Type B pancreatic cell (in vitro differentiated cells): ENCODE measurements at regions not wholly inside any gene's neighbourhood (a gene's known extent, or its start where the extent isn't known, plus 50 kb on each side); places are given as distances from the start of the nearest gene placed in this dataset.

ENCODE experiments used
- DNase-seq: peaks from one replicate; pipeline ENCODE4 v3.0.0; 2021; ENCODE audit warnings: mixed read lengths; ENCODE audit not compliant: unreplicated experiment; ENCODE audit errors: extremely low spot score
- H3K27ac Mint-ChIP-seq: 2 replicates; pipeline ENCODE4 v1.8.0; 2021; ENCODE audit warnings: mild to moderate bottlenecking, mixed read lengths
- H3K27me3 Mint-ChIP-seq: 2 replicates; pipeline ENCODE4 v1.8.0; 2021; ENCODE audit warnings: mixed read lengths
- H3K36me3 Mint-ChIP-seq: 2 replicates; pipeline ENCODE4 v1.8.0; 2021; ENCODE audit warnings: mixed read lengths
- H3K4me1 Mint-ChIP-seq: one replicate; pipeline ENCODE4 v1.8.0; 2021; ENCODE audit warnings: mixed read lengths; ENCODE audit not compliant: unreplicated experiment
- H3K4me3 Mint-ChIP-seq: 2 replicates; pipeline ENCODE4 v1.8.0; 2021; ENCODE audit warnings: mild to moderate bottlenecking, mixed read lengths
- H3K9me3 Mint-ChIP-seq: 2 replicates; pipeline ENCODE4 v1.8.0; 2021; ENCODE audit warnings: mixed read lengths
- TF ChIP-seq, protein P1 (sequence below): fragments of 200-600 bp; sonication (generic); conservative IDR thresholded peaks from 2 replicates; pipeline ENCODE4 v1.5.0; 2021; ENCODE audit warnings: antibody characterized with exemption, mild to moderate bottlenecking

DNA sequence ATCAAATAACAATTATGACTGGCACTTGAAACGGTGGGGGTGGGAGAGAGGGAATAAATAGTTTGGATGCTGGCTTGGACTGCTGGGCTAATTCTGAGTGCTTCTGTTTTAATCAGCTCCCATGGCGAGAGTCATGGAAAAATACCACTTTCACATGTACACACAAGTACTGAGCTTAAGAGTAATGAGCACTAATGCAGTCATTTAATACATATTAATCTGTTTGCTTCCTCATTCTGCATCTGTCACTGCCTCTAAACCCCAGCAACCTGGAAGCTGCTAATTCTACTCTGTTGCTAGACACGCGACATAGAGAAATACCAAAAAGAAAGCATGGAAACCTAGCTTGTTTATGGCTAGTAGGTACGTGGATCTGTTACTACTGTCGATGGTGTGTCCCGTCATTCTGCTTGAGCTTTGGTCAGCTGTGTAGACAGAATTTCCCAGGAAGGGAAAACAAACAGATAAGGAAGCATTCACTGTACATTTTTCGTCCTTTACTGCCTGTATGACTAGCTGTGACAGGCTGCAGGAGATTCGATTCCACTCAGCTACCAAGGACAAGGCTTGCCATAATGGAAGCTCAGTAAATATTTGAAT is 238.8 kb downstream of the BAMBI start:
- Mint-ChIP-seq H3K27me3 (no peaks in the 10 kb centered on the region), H3K4me1 (peaks cover 28% of the 10 kb centered on the region), H3K27ac (peak overlapping the region; percentile 55), H3K36me3 (peaks cover 5% of the 10 kb centered on the region), H3K9me3 (peaks cover 10% of the 10 kb centered on the region), H3K4me3 (no peak overlapping the region)
- TF ChIP-seq, protein P1, sequence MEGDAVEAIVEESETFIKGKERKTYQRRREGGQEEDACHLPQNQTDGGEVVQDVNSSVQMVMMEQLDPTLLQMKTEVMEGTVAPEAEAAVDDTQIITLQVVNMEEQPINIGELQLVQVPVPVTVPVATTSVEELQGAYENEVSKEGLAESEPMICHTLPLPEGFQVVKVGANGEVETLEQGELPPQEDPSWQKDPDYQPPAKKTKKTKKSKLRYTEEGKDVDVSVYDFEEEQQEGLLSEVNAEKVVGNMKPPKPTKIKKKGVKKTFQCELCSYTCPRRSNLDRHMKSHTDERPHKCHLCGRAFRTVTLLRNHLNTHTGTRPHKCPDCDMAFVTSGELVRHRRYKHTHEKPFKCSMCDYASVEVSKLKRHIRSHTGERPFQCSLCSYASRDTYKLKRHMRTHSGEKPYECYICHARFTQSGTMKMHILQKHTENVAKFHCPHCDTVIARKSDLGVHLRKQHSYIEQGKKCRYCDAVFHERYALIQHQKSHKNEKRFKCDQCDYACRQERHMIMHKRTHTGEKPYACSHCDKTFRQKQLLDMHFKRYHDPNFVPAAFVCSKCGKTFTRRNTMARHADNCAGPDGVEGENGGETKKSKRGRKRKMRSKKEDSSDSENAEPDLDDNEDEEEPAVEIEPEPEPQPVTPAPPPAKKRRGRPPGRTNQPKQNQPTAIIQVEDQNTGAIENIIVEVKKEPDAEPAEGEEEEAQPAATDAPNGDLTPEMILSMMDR, result no peak
- no peak for DNase-seq

DNA sequence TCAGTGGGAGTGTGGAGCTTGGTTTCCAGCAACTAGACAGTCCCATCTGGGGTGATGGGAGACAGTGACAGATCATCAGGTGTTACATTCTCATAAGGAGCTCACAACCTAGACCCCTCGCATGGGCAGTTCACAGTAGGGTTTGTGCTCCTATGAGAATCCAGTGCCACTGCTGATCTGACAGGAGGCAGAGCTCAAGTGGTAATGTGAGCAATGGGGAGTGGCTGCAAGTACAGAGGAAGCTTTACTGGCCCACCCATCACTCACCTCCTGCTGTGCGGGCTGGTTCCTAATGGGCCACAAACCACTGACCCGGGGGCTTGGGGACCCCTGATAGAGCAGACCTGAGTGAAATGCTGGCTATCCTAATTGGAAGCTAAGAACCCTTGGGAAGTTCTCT is 242.8 kb downstream of the BAMBI start:
- Mint-ChIP-seq H3K36me3 (peaks cover 5% of the 10 kb centered on the region), H3K4me1 (peaks cover 9% of the 10 kb centered on the region), H3K9me3 (peaks cover 15% of the 10 kb centered on the region), H3K27me3 (peaks cover 3% of the 10 kb centered on the region), H3K27ac (no peak overlapping the region), H3K4me3 (no peak overlapping the region)
- TF ChIP-seq, protein P1, result no peak
- DNase-seq, result no peak

DNA sequence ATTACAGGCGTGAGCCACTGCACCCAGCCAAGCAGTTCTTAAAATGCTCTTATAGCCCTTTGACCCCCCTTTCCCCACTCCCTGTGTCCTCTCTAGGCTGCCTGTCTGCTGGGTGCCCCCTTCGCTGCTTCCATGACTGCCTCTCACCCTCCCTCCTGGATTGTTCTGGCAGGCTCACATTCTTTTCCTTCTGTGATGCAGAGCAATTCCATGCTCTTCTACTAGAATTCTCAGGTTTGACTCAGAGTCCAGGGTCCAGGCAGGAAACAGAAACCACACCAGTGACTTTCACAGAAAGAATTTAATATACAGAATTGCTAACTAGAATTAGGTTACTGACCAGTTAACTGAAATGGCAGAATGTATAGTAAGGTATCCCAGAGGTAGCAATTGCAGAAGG is 244.8 kb downstream of the BAMBI start:
- Mint-ChIP-seq H3K4me3 (no peak overlapping the region), H3K9me3 (peaks cover 9% of the 10 kb centered on the region), H3K36me3 (no peaks in the 10 kb centered on the region), H3K27me3 (peaks cover 6% of the 10 kb centered on the region), H3K4me1 (peaks cover 5% of the 10 kb centered on the region), H3K27ac (no peak overlapping the region)
- no peak for DNase-seq
- TF ChIP-seq, protein P1, result no peak

DNA sequence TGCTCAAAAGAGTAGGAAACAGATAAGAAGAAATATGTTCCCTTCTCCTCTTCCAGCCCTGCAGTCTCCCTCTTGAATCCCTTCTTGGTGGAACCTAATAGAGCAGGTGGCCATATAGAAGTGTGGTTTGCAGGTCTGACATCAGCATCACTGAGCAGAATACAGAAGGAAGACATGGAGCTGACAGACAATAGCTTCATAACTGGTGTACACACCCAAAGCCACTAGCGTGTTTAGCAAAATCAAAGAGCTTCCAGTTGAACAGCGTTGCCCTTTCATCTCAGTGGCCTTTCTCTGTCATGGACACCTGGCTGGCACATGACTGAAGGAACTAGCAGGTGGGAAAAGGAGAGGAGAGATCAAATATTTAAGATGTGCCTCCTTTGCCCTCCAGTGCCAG is 245.5 kb downstream of the BAMBI start:
- TF ChIP-seq, protein P1, result no peak
- Mint-ChIP-seq H3K4me1 (peaks cover 5% of the 10 kb centered on the region), H3K36me3 (no peaks in the 10 kb centered on the region), H3K27ac (no peak overlapping the region), H3K27me3 (peaks cover 6% of the 10 kb centered on the region), H3K4me3 (no peak overlapping the region), H3K9me3 (peaks cover 5% of the 10 kb centered on the region)
- no peak for DNase-seq

DNA sequence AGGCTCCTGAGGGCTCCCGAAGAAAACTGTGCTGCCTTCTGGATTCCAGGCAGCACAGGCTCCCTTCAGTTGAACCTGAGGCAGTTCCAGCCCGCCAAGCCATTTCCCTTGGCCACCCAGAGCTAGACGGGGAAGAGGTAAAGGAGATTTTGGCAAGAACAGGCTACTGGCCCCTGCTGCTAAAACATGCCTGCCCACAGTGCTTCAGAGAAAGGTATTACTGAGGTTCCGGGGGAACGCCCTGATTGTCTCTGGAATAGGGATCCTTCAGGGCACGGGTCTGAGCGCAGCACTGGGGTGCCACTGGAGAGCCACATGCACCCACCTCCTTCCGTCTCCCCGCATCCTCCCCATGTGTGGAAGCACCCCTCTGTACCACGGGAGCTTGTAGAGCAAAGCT is 247.4 kb downstream of the BAMBI start:
- H3K27ac Mint-ChIP-seq, result no peak overlapping the region
- TF ChIP-seq, protein P1, result no peak
- no peak for DNase-seq
- H3K36me3 Mint-ChIP-seq, result no peaks in the 10 kb centered on the region
- peaks cover 5% of the 10 kb centered on the region for H3K4me1 Mint-ChIP-seq
- H3K9me3 Mint-ChIP-seq, result peaks cover 5% of the 10 kb centered on the region
- H3K27me3 Mint-ChIP-seq, result peaks cover 6% of the 10 kb centered on the region
- H3K4me3 Mint-ChIP-seq, result no peak overlapping the region
